ENCODE measurements at regions not wholly inside any gene's neighbourhood (a gene's known extent, or its start where the extent isn't known, plus 50 kb on each side); places are given as distances from the start of the nearest gene placed in this dataset.

DNA sequence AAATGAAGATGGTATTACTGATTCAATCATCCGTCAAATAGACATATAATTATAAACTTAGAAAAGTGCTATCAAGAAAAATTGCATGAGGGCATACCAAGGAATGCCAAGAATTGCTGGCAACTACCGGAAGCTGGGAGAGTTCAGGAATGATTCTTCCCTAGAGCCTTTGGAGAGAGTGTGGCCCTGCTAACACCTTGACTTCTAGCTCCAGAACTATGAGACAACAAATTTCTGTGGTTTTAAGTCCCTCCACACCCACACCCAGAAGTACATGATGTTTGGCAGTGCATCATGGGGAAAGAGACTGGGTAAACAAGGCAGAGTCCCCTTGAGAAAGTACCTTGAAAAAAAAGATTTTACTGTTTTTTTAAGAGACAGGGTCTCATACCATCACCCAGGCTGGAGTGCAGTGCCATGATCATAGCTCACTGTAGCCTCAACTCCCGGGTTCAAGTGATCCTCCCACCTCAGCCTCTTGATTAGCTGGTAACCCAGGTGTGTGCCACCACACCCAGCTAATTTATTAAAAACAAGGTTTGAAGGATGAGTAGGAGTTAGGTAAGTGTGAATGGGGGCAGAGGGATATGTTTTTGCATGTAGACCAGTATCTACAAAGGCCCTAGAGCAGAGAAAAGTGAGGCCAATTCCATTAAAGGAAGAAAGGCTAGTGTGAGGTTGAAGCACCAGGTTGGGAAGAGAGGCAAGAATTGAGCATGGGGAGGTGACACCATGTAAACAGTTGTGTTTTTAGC lies 53.1 kb downstream of the GSX2 start:
- no peak overlapping the region for H2AFZ ChIP-seq (ENCODE audit: control insufficient read depth, low read depth, low read length)
- H4K20me1 ChIP-seq (ENCODE audit: control insufficient read depth, insufficient read depth) = no peaks in the 10 kb centered on the region
- ChIA-PET SMC1A (ENCODE audit: uncharacterized antibody, unreplicated experiment) (no interaction called here), RAD21 (ENCODE audit: unreplicated experiment) (no interaction called here), CTCF (no interaction called here), POLR2A (no interaction called here)
- TF ChIP-seq ZNF207 (IDR thresholded peaks at IDR 0.05; ENCODE audit: borderline replicate concordance) (no peak), WRNIP1 (IDR thresholded peaks at IDR 0.05; ENCODE audit: borderline replicate concordance, low read depth, low read length) (no peak), BHLHE40 (IDR thresholded peaks at IDR 0.05; ENCODE audit: borderline replicate concordance in 1 of 2, low read depth in 2 of 2, low read length in 1 of 2) (no peak), BACH1 (IDR thresholded peaks at IDR 0.05; ENCODE audit: borderline replicate concordance) (no peak), ASH2L (IDR thresholded peaks at IDR 0.05; ENCODE audit: borderline replicate concordance, low read depth) (no peak)
- TF ChIP-seq, protein P1, sequence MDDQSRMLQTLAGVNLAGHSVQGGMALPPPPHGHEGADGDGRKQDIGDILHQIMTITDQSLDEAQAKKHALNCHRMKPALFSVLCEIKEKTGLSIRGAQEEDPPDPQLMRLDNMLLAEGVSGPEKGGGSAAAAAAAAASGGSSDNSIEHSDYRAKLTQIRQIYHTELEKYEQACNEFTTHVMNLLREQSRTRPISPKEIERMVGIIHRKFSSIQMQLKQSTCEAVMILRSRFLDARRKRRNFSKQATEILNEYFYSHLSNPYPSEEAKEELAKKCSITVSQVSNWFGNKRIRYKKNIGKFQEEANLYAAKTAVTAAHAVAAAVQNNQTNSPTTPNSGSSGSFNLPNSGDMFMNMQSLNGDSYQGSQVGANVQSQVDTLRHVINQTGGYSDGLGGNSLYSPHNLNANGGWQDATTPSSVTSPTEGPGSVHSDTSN (IDR thresholded peaks at IDR 0.05; ENCODE audit: insufficient replicate concordance, low read depth, low read length) = no peak
- no TSS peak for BruUV-seq (replicated peaks)
- H3K79me2 ChIP-seq (ENCODE audit: control insufficient read depth, insufficient read depth, low read length) = no peaks in the 10 kb centered on the region
- no peaks in the 10 kb centered on the region for H3K4me1 ChIP-seq (ENCODE audit: control insufficient read depth, insufficient read depth, low read length)
- no peak for ATAC-seq
- H3K27me3 ChIP-seq (replicated peaks in 1 of 2; ENCODE audit: control insufficient read depth in 2 of 2, insufficient read depth in 2 of 2, low read length in 1 of 2) = no peaks in the 10 kb centered on the region
- H3K27ac ChIP-seq (ENCODE audit: control insufficient read depth, insufficient read depth) = no peak overlapping the region
- no peak overlapping the region for H3K4me3 ChIP-seq
- no peak overlapping the region for H3K4me2 ChIP-seq (ENCODE audit: control insufficient read depth, insufficient read depth)
- no peak overlapping the region for H3K9ac ChIP-seq (ENCODE audit: control insufficient read depth, insufficient read depth, low read length)
- intact Hi-C loops (cut with micrococcal nuclease; ENCODE audit: unreplicated experiment) = no loop called here
- 35% methylated on average over 3 of the region's 3 CpGs for WGBS (ENCODE audit: insufficient coverage, insufficient replicate concordance, low lambda C conversion rate, missing lambda C conversion rate)
- DNase-seq (ENCODE audit: low read depth, low spot score) = no peak
- H3K9me3 ChIP-seq (replicated peaks; ENCODE audit: control insufficient read depth, insufficient read depth, low read length) = no peaks in the 10 kb centered on the region; the same call in 2 of the 3 replicates
- no peaks in the 10 kb centered on the region for H3K36me3 ChIP-seq (ENCODE audit: control insufficient read depth in 2 of 2, insufficient read depth in 2 of 2, low read length in 1 of 2)
- in situ Hi-C loops (cut with MboI) = no loop called here
- no peak for FAIRE-seq
